ENCODE measurements at regions not wholly inside any gene's neighbourhood (a gene's known extent, or its start where the extent isn't known, plus 50 kb on each side); places are given as distances from the start of the nearest gene placed in this dataset.

DNA sequence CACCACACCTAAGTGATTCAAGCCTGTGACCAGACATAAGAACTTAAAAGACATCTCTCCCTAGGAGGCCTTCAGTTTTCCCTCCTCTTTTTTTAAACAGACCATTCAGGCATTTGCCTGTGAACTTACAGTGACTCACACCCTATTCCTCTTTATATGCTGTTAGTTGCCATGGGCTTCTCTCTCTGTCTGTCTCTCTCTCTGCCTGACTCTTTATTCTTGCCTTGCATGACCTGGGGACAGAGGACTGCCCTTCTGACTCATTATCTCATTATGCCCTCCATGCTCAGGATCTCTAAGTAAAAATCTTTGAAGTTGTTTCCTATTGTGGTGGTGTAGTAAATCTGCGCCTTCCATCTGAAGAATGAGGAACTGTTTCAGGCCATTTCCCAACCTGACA, 442.2 kb upstream of the MAN1A1 start:
- peaks cover 0 to 7% of the 10 kb centered on the region in 2 donors for H3K9me3 ChIP-seq (replicated peaks in 1 of 2; ENCODE audit: control insufficient read depth in 1 of 2, insufficient read depth in 1 of 2, low read length in 2 of 2)
- no peaks in the 10 kb centered on the region for H3K79me2 ChIP-seq (ENCODE audit: insufficient read depth, low read length)
- H3K27ac ChIP-seq (ENCODE audit: low read depth in 1 of 2, low read length in 2 of 2), result no peak overlapping the region
- Mint-ChIP-seq H3K4me1 (no peaks in the 10 kb centered on the region), H3K9me3 (peaks cover 0 to 4% (median 3%) of the 10 kb centered on the region in 7 donors), H3K27ac (no peak overlapping the region), H3K27me3 (ENCODE audit: low read depth in 3 of 3) (peaks cover 0 to 4% (median 0%) of the 10 kb centered on the region in 3 donors), H3K4me3 (no peak overlapping the region), H3K36me3 (no peaks in the 10 kb centered on the region)
- H2AFZ ChIP-seq (ENCODE audit: insufficient read depth, low read depth, low read length, poor library complexity, severe bottlenecking), result no peak overlapping the region
- H4K20me1 ChIP-seq (ENCODE audit: insufficient read depth, low read length), result no peaks in the 10 kb centered on the region
- DNase-seq, result no peak
- H3K4me1 ChIP-seq (ENCODE audit: control insufficient read depth in 1 of 2, insufficient read depth in 2 of 2, low read length in 2 of 2), result no peaks in the 10 kb centered on the region
- H3K27me3 ChIP-seq (ENCODE audit: control insufficient read depth in 2 of 2, insufficient read depth in 2 of 2, low read length in 2 of 2), result no peaks in the 10 kb centered on the region
- H3K36me3 ChIP-seq (replicated peaks in 1 of 2; ENCODE audit: control insufficient read depth in 1 of 2, insufficient read depth in 2 of 2, low read length in 2 of 2), result no peaks in the 10 kb centered on the region
- no peak overlapping the region for H3K4me3 ChIP-seq (replicated peaks in 1 of 3; ENCODE audit: low read depth in 2 of 3, low read length in 3 of 3)
- TF ChIP-seq, protein P1, sequence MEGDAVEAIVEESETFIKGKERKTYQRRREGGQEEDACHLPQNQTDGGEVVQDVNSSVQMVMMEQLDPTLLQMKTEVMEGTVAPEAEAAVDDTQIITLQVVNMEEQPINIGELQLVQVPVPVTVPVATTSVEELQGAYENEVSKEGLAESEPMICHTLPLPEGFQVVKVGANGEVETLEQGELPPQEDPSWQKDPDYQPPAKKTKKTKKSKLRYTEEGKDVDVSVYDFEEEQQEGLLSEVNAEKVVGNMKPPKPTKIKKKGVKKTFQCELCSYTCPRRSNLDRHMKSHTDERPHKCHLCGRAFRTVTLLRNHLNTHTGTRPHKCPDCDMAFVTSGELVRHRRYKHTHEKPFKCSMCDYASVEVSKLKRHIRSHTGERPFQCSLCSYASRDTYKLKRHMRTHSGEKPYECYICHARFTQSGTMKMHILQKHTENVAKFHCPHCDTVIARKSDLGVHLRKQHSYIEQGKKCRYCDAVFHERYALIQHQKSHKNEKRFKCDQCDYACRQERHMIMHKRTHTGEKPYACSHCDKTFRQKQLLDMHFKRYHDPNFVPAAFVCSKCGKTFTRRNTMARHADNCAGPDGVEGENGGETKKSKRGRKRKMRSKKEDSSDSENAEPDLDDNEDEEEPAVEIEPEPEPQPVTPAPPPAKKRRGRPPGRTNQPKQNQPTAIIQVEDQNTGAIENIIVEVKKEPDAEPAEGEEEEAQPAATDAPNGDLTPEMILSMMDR (IDR thresholded peaks at IDR 0.05), result no peak
- H3K4me2 ChIP-seq (replicated peaks; ENCODE audit: extremely low read depth, low read length, poor library complexity, severe bottlenecking), result no peak overlapping the region
- no peak overlapping the region for H3K9ac ChIP-seq (ENCODE audit: insufficient read depth, low read length, poor library complexity, severe bottlenecking)
- intact Hi-C loops (cut with micrococcal nuclease), result no loop called here
- no CpG with 5 or more reads among the region's 1 CpG for WGBS (ENCODE audit: insufficient coverage)

DNA sequence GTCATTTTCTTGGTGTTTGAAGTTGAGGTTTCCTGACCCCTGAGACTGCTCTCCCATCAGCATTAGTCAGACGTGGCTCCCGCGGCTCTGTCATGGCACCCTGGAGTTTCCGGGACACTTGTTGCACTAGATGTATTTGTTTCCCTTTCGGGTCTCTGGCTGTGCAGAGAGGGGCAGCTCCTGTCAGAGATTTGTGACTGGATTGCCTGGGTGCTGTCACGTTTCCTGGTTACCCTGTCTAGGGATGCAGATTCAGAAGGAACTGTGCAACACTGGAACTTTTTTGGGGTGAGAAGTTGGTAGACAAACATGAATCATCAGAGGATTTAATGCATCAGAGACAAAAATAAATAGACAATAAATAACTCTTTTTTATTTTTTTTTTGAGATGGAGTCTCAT, 431.8 kb upstream of the MAN1A1 start:
- H3K27ac ChIP-seq (ENCODE audit: low read depth in 1 of 2, low read length in 2 of 2), result no peak overlapping the region
- no peak overlapping the region for H3K9ac ChIP-seq (ENCODE audit: insufficient read depth, low read length, poor library complexity, severe bottlenecking)
- H3K27ac Mint-ChIP-seq, result no peak overlapping the region
- intact Hi-C loops (cut with micrococcal nuclease), result no loop called here
- H3K36me3 Mint-ChIP-seq, result no peaks in the 10 kb centered on the region
- no peak overlapping the region for H3K4me3 ChIP-seq (replicated peaks in 1 of 3; ENCODE audit: low read depth in 2 of 3, low read length in 3 of 3)
- H3K4me1 ChIP-seq (ENCODE audit: control insufficient read depth in 1 of 2, insufficient read depth in 2 of 2, low read length in 2 of 2), result no peaks in the 10 kb centered on the region
- no peaks in the 10 kb centered on the region for H3K79me2 ChIP-seq (ENCODE audit: insufficient read depth, low read length)
- TF ChIP-seq, protein P1 (IDR thresholded peaks at IDR 0.05), result no peak
- no peak for DNase-seq
- H3K4me2 ChIP-seq (replicated peaks; ENCODE audit: extremely low read depth, low read length, poor library complexity, severe bottlenecking), result no peak overlapping the region
- H2AFZ ChIP-seq (ENCODE audit: insufficient read depth, low read depth, low read length, poor library complexity, severe bottlenecking), result no peak overlapping the region
- peaks cover 0 to 11% (median 3%) of the 10 kb centered on the region in 7 donors for H3K9me3 Mint-ChIP-seq
- no peaks in the 10 kb centered on the region for H3K27me3 ChIP-seq (ENCODE audit: control insufficient read depth in 2 of 2, insufficient read depth in 2 of 2, low read length in 2 of 2)
- no peaks in the 10 kb centered on the region for H3K27me3 Mint-ChIP-seq (ENCODE audit: low read depth in 3 of 3)
- no peaks in the 10 kb centered on the region for H4K20me1 ChIP-seq (ENCODE audit: insufficient read depth, low read length)
- H3K36me3 ChIP-seq (replicated peaks in 1 of 2; ENCODE audit: control insufficient read depth in 1 of 2, insufficient read depth in 2 of 2, low read length in 2 of 2), result no peaks in the 10 kb centered on the region
- WGBS (ENCODE audit: insufficient coverage), result 94% methylated on average over 5 of the region's 6 CpGs
- no peaks in the 10 kb centered on the region for H3K9me3 ChIP-seq (replicated peaks in 1 of 2; ENCODE audit: control insufficient read depth in 1 of 2, insufficient read depth in 1 of 2, low read length in 2 of 2)
- H3K4me1 Mint-ChIP-seq, result no peaks in the 10 kb centered on the region
- H3K4me3 Mint-ChIP-seq, result no peak overlapping the region
